H9 (cell line): ENCODE measurements at regions not wholly inside any gene's neighbourhood (a gene's known extent, or its start where the extent isn't known, plus 50 kb on each side); places are given as distances from the start of the nearest gene placed in this dataset.

Source experiments
- DNase-seq: peaks from one replicate; pipeline ENCODE4 v3.0.0-alpha.2; 2017
- H2AFZ ChIP-seq: one replicate; pipeline ENCODE4 v1.6.1; 2013; ENCODE audit warnings: mild to moderate bottlenecking, low read length, control low read depth, moderate library complexity
- H2AK5ac ChIP-seq: 2 replicates; pipeline ENCODE4 v1.6.1; 2013; ENCODE audit warnings: low read length, control low read depth, mixed read lengths; ENCODE audit not compliant: insufficient read length
- H2BK120ac ChIP-seq: one replicate; pipeline ENCODE4 v1.6.1; 2013; ENCODE audit warnings: low read depth, mild to moderate bottlenecking, low read length, control low read depth, inconsistent platforms; ENCODE audit not compliant: poor library complexity, severe bottlenecking
- H2BK12ac ChIP-seq: 2 replicates; pipeline ENCODE4 v1.6.1; 2013; ENCODE audit warnings: low read length, control low read depth, mixed read lengths, low read depth; ENCODE audit not compliant: insufficient read length
- H2BK15ac ChIP-seq: 2 replicates; pipeline ENCODE4 v1.6.1; 2013; ENCODE audit warnings: low read depth, low read length, control low read depth
- H2BK20ac ChIP-seq: one replicate; pipeline ENCODE4 v1.6.1; 2013; ENCODE audit warnings: low read depth, mild to moderate bottlenecking, low read length, control low read depth, inconsistent platforms; ENCODE audit not compliant: poor library complexity, severe bottlenecking
- H2BK5ac ChIP-seq: 2 replicates; pipeline ENCODE4 v1.6.1; 2013; ENCODE audit warnings: low read length, control low read depth, mixed read lengths; ENCODE audit not compliant: insufficient read length
- H3K14ac ChIP-seq: 2 replicates; pipeline ENCODE4 v1.6.1; 2013; ENCODE audit warnings: low read length, control low read depth; ENCODE audit not compliant: insufficient read depth
- H3K18ac ChIP-seq: 2 replicates; pipeline ENCODE4 v1.6.1; 2013; ENCODE audit warnings: low read depth, mild to moderate bottlenecking, mixed read lengths, low read length, control low read depth; ENCODE audit not compliant: insufficient read length
- H3K23ac ChIP-seq: 2 replicates; pipeline ENCODE4 v1.6.1; 2013; ENCODE audit warnings: low read length, control low read depth, mixed read lengths, low read depth; ENCODE audit not compliant: insufficient read length
- H3K23me2 ChIP-seq: 2 replicates; pipeline ENCODE4 v1.6.1; 2013; ENCODE audit warnings: low read depth, mild to moderate bottlenecking, mixed read lengths, low read length, control low read depth; ENCODE audit not compliant: insufficient read length, poor library complexity, severe bottlenecking
- H3K27ac ChIP-seq: 2 replicates; pipeline ENCODE4 v1.5.1; 2013; ENCODE audit warnings: low read length, control low read depth, mixed read lengths, low read depth; ENCODE audit not compliant: insufficient read length
- H3K27me3 ChIP-seq: 2 replicates; pipeline ENCODE4 v1.6.1; 2013; ENCODE audit warnings: low read length, control low read depth, inconsistent platforms; ENCODE audit not compliant: insufficient read depth
- H3K4ac ChIP-seq: 2 replicates; pipeline ENCODE4 v1.6.1; 2013; ENCODE audit warnings: low read depth, mild to moderate bottlenecking, control low read depth, inconsistent platforms, low read length, moderate library complexity
- H3K4me1 ChIP-seq: 2 replicates; pipeline ENCODE4 v1.6.1; 2013; ENCODE audit warnings: low read length, control low read depth, inconsistent platforms; ENCODE audit not compliant: insufficient read depth
- H3K4me2 ChIP-seq: 2 replicates; pipeline ENCODE4 v1.6.1; 2013; ENCODE audit warnings: low read length, control low read depth, mixed read lengths; ENCODE audit not compliant: insufficient read length, insufficient read depth
- H3K56ac ChIP-seq: 2 replicates; pipeline ENCODE4 v1.6.1; 2013; ENCODE audit warnings: low read depth, mild to moderate bottlenecking, mixed read lengths, low read length, control low read depth; ENCODE audit not compliant: insufficient read length
- H3K79me1 ChIP-seq: 2 replicates; pipeline ENCODE4 v1.6.1; 2013; ENCODE audit warnings: low read depth, mild to moderate bottlenecking, moderate library complexity, low read length, control low read depth, inconsistent platforms; ENCODE audit not compliant: insufficient read depth, poor library complexity, severe bottlenecking
- H3K79me2 ChIP-seq: 2 replicates; pipeline ENCODE4 v1.6.1; 2013; ENCODE audit warnings: low read length, control low read depth, inconsistent platforms; ENCODE audit not compliant: insufficient read depth
- H3K9ac ChIP-seq: 2 replicates; pipeline ENCODE4 v1.6.1; 2013; ENCODE audit warnings: low read length, control low read depth, mixed read lengths; ENCODE audit not compliant: insufficient read length; ENCODE audit errors: extremely low read depth
- H3K9me3 ChIP-seq: one replicate; pipeline ENCODE4 v1.6.1; 2013; ENCODE audit warnings: low read depth, low read length, inconsistent platforms; ENCODE audit not compliant: control insufficient read depth
- H3T11ph ChIP-seq: one replicate; pipeline ENCODE4 v1.6.1; 2013; ENCODE audit warnings: mild to moderate bottlenecking, low read length, control low read depth, inconsistent platforms
- H4K20me1 ChIP-seq: one replicate; pipeline ENCODE4 v1.6.1; 2013; ENCODE audit not compliant: control insufficient read depth, insufficient read length, insufficient read depth
- H4K5ac ChIP-seq: 2 replicates; pipeline ENCODE4 v1.6.1; 2013; ENCODE audit warnings: low read depth, mild to moderate bottlenecking, mixed read lengths, low read length, control low read depth; ENCODE audit not compliant: insufficient read length
- H4K8ac ChIP-seq: replicated peaks from 2 replicates; pipeline ENCODE4 v1.6.1; 2013; ENCODE audit warnings: low read length, control low read depth, mixed read lengths, low read depth; ENCODE audit not compliant: insufficient read length
- H4K91ac ChIP-seq: 2 replicates; pipeline ENCODE4 v1.6.1; 2013; ENCODE audit warnings: low read depth, mild to moderate bottlenecking, moderate library complexity, mixed read lengths, low read length, control low read depth; ENCODE audit not compliant: insufficient read length
- H3K27ac Mint-ChIP-seq, 3 experiments: 2 replicates in 2 of 3; 3 replicates in 1 of 3; pipeline ENCODE4 v1.8.0; 2020 to 2021; ENCODE audit warnings: mixed read lengths in 3 of 3, mild to moderate bottlenecking in 1 of 3, moderate library complexity in 1 of 3
- H3K27me3 Mint-ChIP-seq: 2 replicates; pipeline ENCODE4 v1.8.0; 2021; ENCODE audit warnings: low read depth, mild to moderate bottlenecking, moderate library complexity, mixed read lengths
- H3K36me3 Mint-ChIP-seq, 3 experiments: 2 replicates in 2 of 3; 3 replicates in 1 of 3; pipeline ENCODE4 v1.8.0; 2020 to 2021; ENCODE audit warnings: low read depth in 3 of 3, mixed read lengths in 3 of 3; ENCODE audit not compliant: insufficient read depth in 1 of 3
- H3K4me1 Mint-ChIP-seq, 2 experiments: 2 replicates each; pipeline ENCODE4 v1.8.0; 2020; ENCODE audit warnings: mixed read lengths in 2 of 2
- H3K4me3 Mint-ChIP-seq, 2 experiments: 2 replicates in 1 of 2; 3 replicates in 1 of 2; pipeline ENCODE4 v1.8.0; 2020 to 2021; ENCODE audit warnings: mild to moderate bottlenecking in 2 of 2, mixed read lengths in 2 of 2, moderate library complexity in 1 of 2
- H3K9me3 Mint-ChIP-seq, 2 experiments: 2 replicates in 1 of 2; 3 replicates in 1 of 2; pipeline ENCODE4 v1.8.0; 2020; ENCODE audit warnings: mild to moderate bottlenecking in 2 of 2, mixed read lengths in 2 of 2, moderate library complexity in 1 of 2
- WGBS: extraction: QIAGEN DNeasy Blood & Tissue Kit; methylation state at CpG from one replicate; pipeline ENCODE4 v1.1.7; 2013; ENCODE audit warnings: missing lambda C conversion rate, low lambda C conversion rate, mixed read lengths; ENCODE audit not compliant: insufficient read length; ENCODE audit errors: extremely low coverage; 5-methylcytosine and 5-hydroxymethylcytosine counted together
- TF ChIP-seq, protein P1 (sequence below): fragments of 200-600 bp; sonication (generic); conservative IDR thresholded peaks from 3 replicates; pipeline ENCODE4 v1.8.0; 2021; ENCODE audit warnings: antibody characterized with exemption, mild to moderate bottlenecking

DNA sequence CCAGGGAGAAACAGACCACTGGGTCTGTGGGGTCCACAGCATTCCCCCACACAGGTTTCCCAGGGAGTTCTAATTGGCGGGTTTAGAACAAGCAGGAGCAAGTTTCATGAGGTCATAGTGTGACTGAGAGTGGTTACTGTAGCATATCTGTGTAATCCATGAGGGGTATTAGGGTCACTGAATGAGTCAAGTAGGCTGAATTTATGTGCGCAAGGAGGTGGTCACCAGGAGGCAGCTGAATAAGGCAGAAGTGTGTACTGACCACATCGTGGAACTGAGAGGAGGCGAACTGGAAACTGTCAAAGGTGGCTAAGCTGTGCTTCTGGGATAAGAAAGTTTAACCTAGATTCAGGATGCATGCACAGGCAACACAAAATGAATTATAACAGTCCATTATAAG is 876.0 kb downstream of the METTL15 start:
- Histone ChIP-seq H2AK5ac (no peak overlapping the region), H3K4me2 (no peak overlapping the region), H2BK12ac (no peak overlapping the region), H4K91ac (no peak overlapping the region), H2AFZ (no peak overlapping the region), H4K5ac (no peak overlapping the region), H4K20me1 (no peaks in the 10 kb centered on the region), H3K4ac (no peak overlapping the region), H3K14ac (no peak overlapping the region), H3K23me2 (no peaks in the 10 kb centered on the region), H2BK5ac (no peak overlapping the region), H3K27ac (no peak overlapping the region), H3K9ac (no peak overlapping the region), H3K79me1 (no peaks in the 10 kb centered on the region), H3K9me3 (no peaks in the 10 kb centered on the region), H3T11ph (no peak overlapping the region), H2BK20ac (no peak overlapping the region), H3K56ac (no peak overlapping the region), H3K18ac (no peak overlapping the region), H3K4me1 (no peaks in the 10 kb centered on the region), H2BK15ac (no peak overlapping the region), H3K27me3 (no peaks in the 10 kb centered on the region), H3K79me2 (no peaks in the 10 kb centered on the region), H2BK120ac (no peak overlapping the region), H4K8ac (no peak overlapping the region), H3K23ac (no peak overlapping the region)
- H3K27me3 Mint-ChIP-seq = no peaks in the 10 kb centered on the region
- H3K36me3 Mint-ChIP-seq = no peaks in the 10 kb centered on the region; a peak in 1 of 7 replicates
- H3K27ac Mint-ChIP-seq = no peak overlapping the region
- no peaks in the 10 kb centered on the region for H3K9me3 Mint-ChIP-seq
- no CpG with 5 or more reads among the region's 4 CpGs for WGBS
- H3K4me1 Mint-ChIP-seq = peaks cover 4 to 9% of the 10 kb centered on the region in 2 experiments
- no peak for DNase-seq
- H3K4me3 Mint-ChIP-seq = no peak overlapping the region
- TF ChIP-seq, protein P1, sequence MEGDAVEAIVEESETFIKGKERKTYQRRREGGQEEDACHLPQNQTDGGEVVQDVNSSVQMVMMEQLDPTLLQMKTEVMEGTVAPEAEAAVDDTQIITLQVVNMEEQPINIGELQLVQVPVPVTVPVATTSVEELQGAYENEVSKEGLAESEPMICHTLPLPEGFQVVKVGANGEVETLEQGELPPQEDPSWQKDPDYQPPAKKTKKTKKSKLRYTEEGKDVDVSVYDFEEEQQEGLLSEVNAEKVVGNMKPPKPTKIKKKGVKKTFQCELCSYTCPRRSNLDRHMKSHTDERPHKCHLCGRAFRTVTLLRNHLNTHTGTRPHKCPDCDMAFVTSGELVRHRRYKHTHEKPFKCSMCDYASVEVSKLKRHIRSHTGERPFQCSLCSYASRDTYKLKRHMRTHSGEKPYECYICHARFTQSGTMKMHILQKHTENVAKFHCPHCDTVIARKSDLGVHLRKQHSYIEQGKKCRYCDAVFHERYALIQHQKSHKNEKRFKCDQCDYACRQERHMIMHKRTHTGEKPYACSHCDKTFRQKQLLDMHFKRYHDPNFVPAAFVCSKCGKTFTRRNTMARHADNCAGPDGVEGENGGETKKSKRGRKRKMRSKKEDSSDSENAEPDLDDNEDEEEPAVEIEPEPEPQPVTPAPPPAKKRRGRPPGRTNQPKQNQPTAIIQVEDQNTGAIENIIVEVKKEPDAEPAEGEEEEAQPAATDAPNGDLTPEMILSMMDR = no peak
